ENCODE measurements at regions not wholly inside any gene's neighbourhood (a gene's known extent, or its start where the extent isn't known, plus 50 kb on each side); places are given as distances from the start of the nearest gene placed in this dataset.

DNA sequence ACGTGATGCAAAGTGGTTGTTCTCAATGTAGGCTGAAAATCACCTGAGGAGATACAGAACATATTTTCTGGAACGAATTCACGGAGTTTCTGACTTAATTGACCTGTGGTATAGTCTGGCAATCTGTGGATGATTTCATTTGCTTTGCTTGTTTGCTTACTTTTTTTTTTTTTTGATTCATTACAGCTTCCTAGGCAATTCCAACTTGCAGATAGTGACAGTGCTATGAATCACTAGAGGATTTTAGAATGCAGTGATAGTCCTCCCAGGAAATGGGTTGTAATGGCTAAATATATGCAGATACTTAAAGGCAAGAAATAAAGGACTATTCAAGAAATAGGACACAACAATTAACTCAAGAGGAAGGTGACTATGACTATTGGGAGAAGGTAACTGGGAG lies 1378.1 kb upstream of the PRMT6 start:
- no peak for DNase-seq

GRCh38 chr1:105684714-105685113 lies 1371.8 kb upstream of the PRMT6 start:
- no peak for DNase-seq

GRCh38 chr1:105686026-105686425 lies 1370.4 kb upstream of the PRMT6 start:
- no peak for DNase-seq

GRCh38 chr1:105686874-105687690 lies 1369.4 kb upstream of the PRMT6 start:
- no peak for DNase-seq

DNA sequence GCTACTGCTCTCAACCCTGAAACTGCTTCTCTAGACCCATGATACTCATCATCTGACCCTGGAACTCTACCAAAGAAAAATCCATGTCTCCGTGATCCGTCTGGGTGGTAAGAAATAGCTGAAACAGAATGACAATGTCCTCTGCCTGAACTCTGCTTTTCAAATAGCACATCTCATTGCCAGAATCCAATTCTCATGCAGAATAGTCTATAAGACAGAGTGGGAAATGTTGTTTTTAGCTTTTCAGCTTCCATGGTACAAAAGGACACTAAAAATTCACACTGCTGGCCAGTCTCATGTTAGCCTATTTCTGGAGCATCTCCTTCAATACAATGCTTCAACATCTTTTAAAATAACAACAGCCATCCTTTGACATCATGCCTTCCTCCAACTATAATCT lies 1355.8 kb upstream of the PRMT6 start:
- no peak for DNase-seq

GRCh38 chr1:105724286-105724685 lies 1332.2 kb upstream of the PRMT6 start:
- DNase-seq = no peak

GRCh38 chr1:105730701-105731100 lies 1325.8 kb upstream of the PRMT6 start:
- DNase-seq = no peak

DNA sequence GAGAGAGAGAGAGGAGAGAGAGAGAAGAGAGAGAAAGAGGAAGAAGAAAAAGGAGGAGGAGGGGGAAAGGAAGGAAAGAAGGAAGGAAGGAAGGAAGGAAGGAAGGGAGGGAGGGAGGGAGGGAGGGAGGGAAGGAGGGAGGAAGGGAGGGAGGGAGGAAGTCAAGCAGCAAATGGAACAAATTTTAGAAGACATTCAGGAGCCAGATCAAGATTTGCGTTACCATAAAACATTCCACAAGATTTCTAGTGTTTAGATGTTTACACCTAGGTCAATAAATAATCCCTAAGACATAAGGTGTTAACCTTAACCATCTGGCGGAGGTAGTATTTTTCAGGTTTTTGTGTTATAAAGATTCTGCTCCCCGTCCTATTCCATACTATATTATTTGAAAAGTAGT lies 1320.1 kb upstream of the PRMT6 start:
- no peak for DNase-seq

DNA sequence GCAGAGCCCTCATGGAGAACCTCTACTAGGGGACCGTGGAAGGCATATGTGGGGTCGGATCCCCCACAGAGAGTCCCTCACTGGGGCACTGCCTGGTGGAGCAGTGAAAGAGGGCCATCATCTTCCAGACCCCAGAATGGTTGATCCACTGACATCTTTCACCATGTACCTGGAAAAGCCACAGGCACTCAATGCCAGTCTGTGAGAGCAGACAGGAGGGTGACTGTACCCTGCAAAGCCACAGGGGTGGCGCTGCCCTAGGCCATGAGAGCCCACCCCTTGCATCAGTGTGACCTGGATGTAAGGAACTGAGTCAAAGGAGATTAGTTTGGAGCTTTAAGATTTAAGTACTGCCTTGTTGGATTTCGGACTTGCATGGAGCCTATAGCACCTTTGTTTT lies 1276.7 kb upstream of the PRMT6 start:
- DNase-seq = no peak

GRCh38 chr1:105785021-105785420 lies 1271.5 kb upstream of the PRMT6 start:
- no peak for DNase-seq

- no peak for DNase-seq
Measured at GRCh38 chr1:105793536-105794146, 1262.8 kb upstream of the PRMT6 start.

GRCh38 chr1:105795741-105796140 lies 1260.7 kb upstream of the PRMT6 start:
- DNase-seq = no peak

- DNase-seq = no peak
Measured at GRCh38 chr1:105830571-105831146, 1225.8 kb upstream of the PRMT6 start.

- DNase-seq = no peak
Measured at GRCh38 chr1:105838071-105838470, 1218.4 kb upstream of the PRMT6 start.

- no peak for DNase-seq
Measured at GRCh38 chr1:105865546-105865945, 1190.9 kb upstream of the PRMT6 start.

DNA sequence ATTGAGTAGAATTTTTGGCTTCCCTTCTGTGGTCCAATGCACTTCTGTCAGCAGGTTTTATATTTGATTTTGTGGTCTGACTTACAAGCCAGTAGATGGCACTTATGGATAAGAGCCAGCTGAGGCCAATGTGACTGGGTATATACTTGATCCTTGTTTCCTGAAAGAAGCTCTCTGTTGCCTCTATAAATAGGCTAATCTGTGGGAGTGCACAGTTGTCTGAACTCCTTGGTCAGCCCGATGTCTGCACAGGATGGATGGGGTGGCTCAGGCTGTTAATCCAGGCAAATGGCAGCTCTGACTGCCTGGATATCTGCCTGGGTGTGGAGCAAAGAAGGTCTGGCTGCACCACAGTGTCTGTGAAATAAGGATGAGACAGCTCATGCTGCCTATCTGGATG lies 1183.7 kb upstream of the PRMT6 start:
- no peak for DNase-seq

DNA sequence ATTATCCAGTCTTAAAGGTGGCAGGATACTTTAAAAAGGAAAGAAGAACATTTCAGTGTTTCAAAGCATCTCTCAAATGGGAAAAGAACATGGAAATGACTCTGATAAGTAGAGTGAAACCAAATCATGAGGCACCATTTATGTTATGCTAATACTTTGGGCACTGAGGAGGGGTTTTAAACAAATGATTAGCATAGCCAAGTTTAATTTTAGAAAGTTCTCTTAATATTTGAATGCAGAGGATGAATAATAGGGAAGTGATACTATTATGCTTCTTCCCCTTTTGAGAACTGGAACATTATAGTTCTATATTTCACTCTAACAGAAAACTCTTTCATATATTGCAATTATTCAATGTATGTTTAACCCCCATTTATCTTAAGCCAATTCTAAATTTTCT lies 1181.9 kb upstream of the PRMT6 start:
- no peak for DNase-seq

GRCh38 chr1:105886309-105886708 lies 1170.2 kb upstream of the PRMT6 start:
- no peak for DNase-seq

DNA sequence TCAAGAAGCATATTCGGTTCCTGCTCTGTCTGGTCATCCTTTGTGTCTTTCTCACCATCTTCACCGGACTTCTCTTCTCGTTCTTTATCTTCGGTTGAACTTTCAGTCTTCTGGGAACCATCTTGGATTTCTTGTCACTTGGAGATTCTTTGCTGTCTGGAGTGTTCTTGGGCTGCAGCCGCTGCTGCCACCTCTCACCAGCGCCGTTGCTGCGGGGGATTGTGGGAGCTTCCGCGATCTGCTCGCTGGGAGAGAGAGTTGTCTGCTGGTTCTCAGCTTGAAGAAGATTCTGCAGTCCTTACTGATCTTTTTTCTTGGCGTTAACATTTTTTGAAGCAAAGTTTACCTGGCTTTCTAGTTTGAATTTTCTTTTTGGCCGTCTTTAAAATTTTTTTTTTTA lies 1165.2 kb upstream of the PRMT6 start:
- no peak for DNase-seq

GRCh38 chr1:105894006-105894405 lies 1162.5 kb upstream of the PRMT6 start:
- no peak for DNase-seq

DNA sequence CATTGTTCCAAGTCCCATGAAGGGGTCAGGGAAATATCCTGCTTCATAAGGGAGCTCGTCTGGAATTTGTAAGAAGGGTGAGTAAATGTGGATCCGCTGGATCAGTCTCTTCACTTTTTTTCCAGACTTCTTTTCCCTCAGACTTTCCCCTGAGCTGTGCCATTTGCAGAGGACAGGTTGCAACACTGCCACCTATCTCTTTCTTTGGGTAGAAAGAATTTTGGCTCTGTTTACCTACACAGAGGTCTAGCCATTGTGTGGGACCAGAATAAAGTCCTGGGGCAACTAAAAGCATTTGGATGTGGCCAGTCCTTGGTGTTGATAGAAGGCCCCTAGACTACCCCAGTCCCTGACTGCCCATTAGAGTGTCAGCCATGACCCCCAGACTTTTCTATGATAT lies 1146.7 kb upstream of the PRMT6 start:
- DNase-seq = no peak

GRCh38 chr1:105914403-105914802 lies 1142.1 kb upstream of the PRMT6 start:
- DNase-seq = no peak

GRCh38 chr1:105934806-105935205 lies 1121.7 kb upstream of the PRMT6 start:
- no peak for DNase-seq

GRCh38 chr1:105964879-105965278 lies 1091.6 kb upstream of the PRMT6 start:
- no peak for DNase-seq
